Right lobe of liver (tissue), 4 donors: ENCODE measurements at regions not wholly inside any gene's neighbourhood (a gene's known extent, or its start where the extent isn't known, plus 50 kb on each side); places are given as distances from the start of the nearest gene placed in this dataset.

ENCODE experiments used
- POLR2A ChIP-seq: fragments of 450-650 bp; IDR thresholded peaks from one replicate; pipeline ENCODE4 v1.6.1; 2017; ENCODE audit warnings: antibody characterized with exemption, mild to moderate bottlenecking
- TF ChIP-seq, protein P1 (sequence below), 4 donors: fragments of 200-600 bp in 3 of 4; fragments of 450-650 bp in 1 of 4; IDR thresholded peaks; one replicate each; pipeline versions ENCODE4 v1.5.1 to v1.8.0; 2016 to 2022; ENCODE audit warnings: antibody characterized with exemption in 4 of 4, mild to moderate bottlenecking in 2 of 4
- donor health status: DM: no; HTN: no; CAD: no.
- donor health status: DM: no; HTN: no; CAD: no.
- donor health status: DM: no; HTN: yes; CAD: no.

DNA sequence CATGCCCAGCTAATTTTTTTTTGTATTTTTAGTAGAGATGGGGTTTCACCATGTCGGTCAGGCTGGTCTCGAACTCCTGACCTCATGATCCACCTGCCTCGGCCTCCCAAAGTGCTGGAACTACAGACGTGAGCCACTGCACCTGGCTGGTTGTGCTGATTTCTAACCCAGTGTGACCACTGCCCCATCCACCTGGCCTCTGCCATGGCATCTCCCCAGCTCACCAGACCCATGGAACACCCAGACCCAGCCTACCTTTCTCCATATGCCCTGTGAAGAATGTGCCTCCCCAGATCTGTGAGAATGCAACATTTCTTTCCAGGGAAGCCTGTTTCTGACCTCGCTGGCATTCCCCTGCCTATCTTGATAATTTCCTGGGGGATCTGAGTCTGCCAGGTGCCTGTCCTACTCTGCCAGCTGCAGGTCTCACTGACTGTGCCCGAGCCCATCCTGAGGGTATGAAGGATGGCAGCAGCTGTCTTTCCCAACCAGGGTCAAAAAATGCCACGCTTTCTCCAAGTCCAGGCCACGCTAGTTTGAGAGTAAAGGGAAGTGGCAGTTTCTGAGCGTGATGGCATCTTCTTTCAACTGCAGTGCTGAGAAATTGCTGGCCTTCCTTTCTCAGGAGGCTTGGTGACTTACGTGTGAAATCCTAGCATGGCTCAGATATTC, 324.4 kb upstream of the ZNF32 start:
- TF ChIP-seq, protein P1, sequence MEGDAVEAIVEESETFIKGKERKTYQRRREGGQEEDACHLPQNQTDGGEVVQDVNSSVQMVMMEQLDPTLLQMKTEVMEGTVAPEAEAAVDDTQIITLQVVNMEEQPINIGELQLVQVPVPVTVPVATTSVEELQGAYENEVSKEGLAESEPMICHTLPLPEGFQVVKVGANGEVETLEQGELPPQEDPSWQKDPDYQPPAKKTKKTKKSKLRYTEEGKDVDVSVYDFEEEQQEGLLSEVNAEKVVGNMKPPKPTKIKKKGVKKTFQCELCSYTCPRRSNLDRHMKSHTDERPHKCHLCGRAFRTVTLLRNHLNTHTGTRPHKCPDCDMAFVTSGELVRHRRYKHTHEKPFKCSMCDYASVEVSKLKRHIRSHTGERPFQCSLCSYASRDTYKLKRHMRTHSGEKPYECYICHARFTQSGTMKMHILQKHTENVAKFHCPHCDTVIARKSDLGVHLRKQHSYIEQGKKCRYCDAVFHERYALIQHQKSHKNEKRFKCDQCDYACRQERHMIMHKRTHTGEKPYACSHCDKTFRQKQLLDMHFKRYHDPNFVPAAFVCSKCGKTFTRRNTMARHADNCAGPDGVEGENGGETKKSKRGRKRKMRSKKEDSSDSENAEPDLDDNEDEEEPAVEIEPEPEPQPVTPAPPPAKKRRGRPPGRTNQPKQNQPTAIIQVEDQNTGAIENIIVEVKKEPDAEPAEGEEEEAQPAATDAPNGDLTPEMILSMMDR (IDR thresholded peaks at IDR 0.05): no peak
- TF ChIP-seq POLR2A: no peak
